GM12878 (cell line): ENCODE measurements at regions not wholly inside any gene's neighbourhood (a gene's known extent, or its start where the extent isn't known, plus 50 kb on each side); places are given as distances from the start of the nearest gene placed in this dataset.

Experiments used
- ATF7 ChIP-seq: fragments of 450-650 bp; IDR thresholded peaks from 2 replicates; pipeline ENCODE4 v1.6.1; 2016; ENCODE audit warnings: low read depth, mild to moderate bottlenecking
- POLR2A ChIP-seq: IDR thresholded peaks from 2 replicates; pipeline ENCODE4 v1.6.1; 2011; ENCODE audit warnings: low read depth, mild to moderate bottlenecking, low read length

GRCh38 chr6:22709803-22710202 is 140.4 kb downstream of the HDGFL1 start:
- TF ChIP-seq POLR2A, result no peak
- TF ChIP-seq ATF7, result no peak
